ENCODE measurements at regions not wholly inside any gene's neighbourhood (a gene's known extent, or its start where the extent isn't known, plus 50 kb on each side); places are given as distances from the start of the nearest gene placed in this dataset.

DNA sequence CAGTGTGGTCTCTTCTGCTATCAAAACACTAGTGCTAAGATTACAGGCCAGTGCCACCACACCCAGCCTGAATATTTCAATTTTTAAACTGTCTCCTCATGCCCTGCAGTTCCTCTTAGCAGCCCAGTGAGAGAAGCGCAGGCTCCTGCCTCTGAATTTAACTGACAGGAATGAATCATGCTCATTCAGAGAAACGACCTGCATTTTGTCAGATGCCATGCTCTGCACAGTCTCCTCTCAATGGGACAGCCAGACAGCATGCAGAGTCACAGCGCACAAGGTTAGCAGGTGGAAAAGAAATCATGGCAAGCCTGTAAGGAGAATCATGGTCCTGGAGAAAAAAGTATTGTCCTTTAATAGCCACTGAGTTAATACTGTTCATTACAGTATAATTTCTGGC, 691.0 kb upstream of the SEL1L start:
- H3K27ac ChIP-seq: no peak overlapping the region
- no peak for TF ChIP-seq ZFX (IDR thresholded peaks at IDR 0.05; ENCODE audit: borderline replicate concordance)
- TF ChIP-seq, protein P1, sequence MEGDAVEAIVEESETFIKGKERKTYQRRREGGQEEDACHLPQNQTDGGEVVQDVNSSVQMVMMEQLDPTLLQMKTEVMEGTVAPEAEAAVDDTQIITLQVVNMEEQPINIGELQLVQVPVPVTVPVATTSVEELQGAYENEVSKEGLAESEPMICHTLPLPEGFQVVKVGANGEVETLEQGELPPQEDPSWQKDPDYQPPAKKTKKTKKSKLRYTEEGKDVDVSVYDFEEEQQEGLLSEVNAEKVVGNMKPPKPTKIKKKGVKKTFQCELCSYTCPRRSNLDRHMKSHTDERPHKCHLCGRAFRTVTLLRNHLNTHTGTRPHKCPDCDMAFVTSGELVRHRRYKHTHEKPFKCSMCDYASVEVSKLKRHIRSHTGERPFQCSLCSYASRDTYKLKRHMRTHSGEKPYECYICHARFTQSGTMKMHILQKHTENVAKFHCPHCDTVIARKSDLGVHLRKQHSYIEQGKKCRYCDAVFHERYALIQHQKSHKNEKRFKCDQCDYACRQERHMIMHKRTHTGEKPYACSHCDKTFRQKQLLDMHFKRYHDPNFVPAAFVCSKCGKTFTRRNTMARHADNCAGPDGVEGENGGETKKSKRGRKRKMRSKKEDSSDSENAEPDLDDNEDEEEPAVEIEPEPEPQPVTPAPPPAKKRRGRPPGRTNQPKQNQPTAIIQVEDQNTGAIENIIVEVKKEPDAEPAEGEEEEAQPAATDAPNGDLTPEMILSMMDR (IDR thresholded peaks at IDR 0.05): no peak

GRCh38 chr14:82230748-82231147, 697.1 kb upstream of the SEL1L start:
- TF ChIP-seq, protein P1 (IDR thresholded peaks at IDR 0.05): no peak
- no peak for TF ChIP-seq ZFX (IDR thresholded peaks at IDR 0.05; ENCODE audit: borderline replicate concordance)
- no peak overlapping the region for H3K27ac ChIP-seq

GRCh38 chr14:82238649-82239048, 705.0 kb upstream of the SEL1L start:
- no peak for TF ChIP-seq ZFX (IDR thresholded peaks at IDR 0.05; ENCODE audit: borderline replicate concordance)
- TF ChIP-seq, protein P1 (IDR thresholded peaks at IDR 0.05): no peak
- no peak overlapping the region for H3K27ac ChIP-seq

DNA sequence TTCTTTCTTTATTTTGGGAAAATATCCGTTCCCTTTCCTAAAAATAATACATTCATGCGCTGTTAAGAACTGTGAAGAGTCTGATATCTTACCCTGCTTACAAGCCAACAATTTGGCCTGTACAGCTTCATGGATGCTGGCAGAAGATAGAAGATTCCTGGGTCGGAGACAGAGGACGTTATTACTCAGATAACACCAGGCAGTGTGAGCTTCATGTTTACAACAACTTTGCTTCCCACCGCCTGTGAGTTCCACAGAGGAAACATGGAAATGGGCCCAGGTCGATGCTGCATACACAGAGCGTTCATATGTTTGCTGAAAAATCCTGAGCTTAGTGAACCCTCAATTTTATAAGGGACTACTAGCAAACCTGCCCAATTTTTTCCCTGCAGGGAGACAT, 705.6 kb upstream of the SEL1L start:
- no peak overlapping the region for H3K27ac ChIP-seq
- no peak for TF ChIP-seq ZFX (IDR thresholded peaks at IDR 0.05; ENCODE audit: borderline replicate concordance)
- TF ChIP-seq, protein P1 (IDR thresholded peaks at IDR 0.05): no peak

GRCh38 chr14:82244791-82245190, 711.1 kb upstream of the SEL1L start:
- no peak overlapping the region for H3K27ac ChIP-seq
- no peak for TF ChIP-seq ZFX (IDR thresholded peaks at IDR 0.05; ENCODE audit: borderline replicate concordance)
- TF ChIP-seq, protein P1 (IDR thresholded peaks at IDR 0.05): no peak

DNA sequence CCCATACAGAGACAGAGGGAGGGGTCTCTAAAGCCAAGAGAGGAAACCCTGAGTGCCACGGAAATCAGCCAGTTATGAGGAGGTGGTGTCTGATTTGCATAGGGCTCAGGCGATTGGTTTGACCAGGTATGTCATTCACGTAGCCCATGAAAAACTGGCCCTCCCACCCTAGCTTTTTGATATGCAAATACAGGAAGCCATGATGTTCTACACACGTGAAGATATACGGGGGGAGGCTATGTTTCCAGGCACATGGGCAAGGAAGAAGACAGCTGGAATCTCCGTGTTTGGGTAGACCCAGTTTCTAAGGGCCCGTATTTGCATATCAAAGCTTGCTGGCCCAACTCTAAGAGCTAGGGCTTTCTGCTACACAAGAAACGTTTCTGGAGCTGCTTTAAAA, 717.8 kb upstream of the SEL1L start:
- no peak overlapping the region for H3K27ac ChIP-seq
- no peak for TF ChIP-seq ZFX (IDR thresholded peaks at IDR 0.05; ENCODE audit: borderline replicate concordance)
- TF ChIP-seq, protein P1 (IDR thresholded peaks at IDR 0.05): no peak

DNA sequence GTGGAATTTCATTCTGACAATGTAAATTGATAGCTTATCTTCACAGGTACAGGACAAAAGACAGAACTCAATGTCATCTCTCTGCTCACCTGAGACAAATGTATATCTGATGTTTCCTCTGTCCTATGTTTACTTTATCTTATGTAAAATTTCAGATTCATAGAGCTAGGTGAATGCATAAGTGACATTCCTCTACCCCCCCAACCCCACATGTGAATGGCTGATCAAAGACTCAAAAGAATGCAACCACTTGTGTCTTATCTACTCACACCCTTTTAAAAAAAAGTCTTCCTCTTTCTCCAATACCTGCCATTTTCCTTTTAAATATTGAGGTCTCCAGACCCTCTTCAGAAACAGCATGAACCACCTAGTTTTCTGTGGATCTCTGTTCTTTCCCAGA, 736.6 kb upstream of the SEL1L start:
- H3K27ac ChIP-seq: no peak overlapping the region
- TF ChIP-seq ZFX (IDR thresholded peaks at IDR 0.05; ENCODE audit: borderline replicate concordance): no peak
- TF ChIP-seq, protein P1 (IDR thresholded peaks at IDR 0.05): no peak

All from 22Rv1 (cell line).